Esophagus muscularis mucosa (tissue), 3 donors: ENCODE measurements at regions not wholly inside any gene's neighbourhood (a gene's known extent, or its start where the extent isn't known, plus 50 kb on each side); places are given as distances from the start of the nearest gene placed in this dataset.

ENCODE experiments used
- CTCF ChIP-seq, 3 experiments: fragments of 200-600 bp in 2 of 3; fragments of 450-650 bp in 1 of 3; sonication (generic) in 2 of 3; IDR thresholded peaks; one replicate each; pipeline ENCODE4 v1.5.1; 2017 to 2019; ENCODE audit warnings: antibody characterized with exemption in 3 of 3, mild to moderate bottlenecking in 2 of 3, moderate library complexity in 1 of 3
- POLR2A ChIP-seq: fragments of 450-650 bp; IDR thresholded peaks from one replicate; pipeline ENCODE4 v1.6.1; 2017; ENCODE audit warnings: antibody characterized with exemption, moderate library complexity, mild to moderate bottlenecking, low read depth
- POLR2AphosphoS5 ChIP-seq, 2 donors: sonication (generic); formaldehyde crosslinking; IDR thresholded peaks; one replicate each; pipeline ENCODE4 v1.6.1; 2017; ENCODE audit warnings: antibody characterized with exemption in 2 of 2

GRCh38 chr18:68121308-68121707, 593.6 kb downstream of the TMX3 start:
- TF ChIP-seq CTCF (IDR thresholded peaks at IDR 0.05) (no peak), POLR2A (no peak), POLR2AphosphoS5 (IDR thresholded peaks at IDR 0.05) (no peak)
